ENCODE measurements at regions not wholly inside any gene's neighbourhood (a gene's known extent, or its start where the extent isn't known, plus 50 kb on each side); places are given as distances from the start of the nearest gene placed in this dataset.
A peak's percentile ranks its signal among the peaks of the same experiment; 100 is the strongest.
"Not testable (repeated sequence)": the region's sequence is repeated elsewhere in the genome, so short reads cannot be mapped to it uniquely, and the experiment has no call there.

DNA sequence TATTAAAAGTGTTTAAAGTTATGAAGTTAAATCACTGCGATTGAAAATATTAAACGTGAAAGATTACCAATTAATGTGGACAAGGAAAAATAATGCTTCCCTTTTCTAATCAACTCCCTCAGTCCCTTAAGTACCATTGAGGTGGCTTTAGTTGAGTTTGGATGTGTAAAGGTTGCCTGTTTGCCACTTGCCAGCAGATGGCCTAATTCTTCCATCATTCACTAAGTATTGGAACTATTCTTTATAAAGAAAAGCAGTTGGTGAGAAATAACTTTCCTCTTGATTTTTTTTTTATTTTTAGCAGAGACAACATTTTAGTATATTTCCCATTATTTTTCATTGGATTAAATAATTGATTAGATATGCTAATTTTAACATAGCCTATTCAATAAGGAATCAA lies 295.9 kb upstream of the TACR3 start:
- FAIRE-seq (peak; percentile 63), DNase-seq (ENCODE audit: insufficient read length, low spot score) (no peak)
- TF ChIP-seq, protein P1, sequence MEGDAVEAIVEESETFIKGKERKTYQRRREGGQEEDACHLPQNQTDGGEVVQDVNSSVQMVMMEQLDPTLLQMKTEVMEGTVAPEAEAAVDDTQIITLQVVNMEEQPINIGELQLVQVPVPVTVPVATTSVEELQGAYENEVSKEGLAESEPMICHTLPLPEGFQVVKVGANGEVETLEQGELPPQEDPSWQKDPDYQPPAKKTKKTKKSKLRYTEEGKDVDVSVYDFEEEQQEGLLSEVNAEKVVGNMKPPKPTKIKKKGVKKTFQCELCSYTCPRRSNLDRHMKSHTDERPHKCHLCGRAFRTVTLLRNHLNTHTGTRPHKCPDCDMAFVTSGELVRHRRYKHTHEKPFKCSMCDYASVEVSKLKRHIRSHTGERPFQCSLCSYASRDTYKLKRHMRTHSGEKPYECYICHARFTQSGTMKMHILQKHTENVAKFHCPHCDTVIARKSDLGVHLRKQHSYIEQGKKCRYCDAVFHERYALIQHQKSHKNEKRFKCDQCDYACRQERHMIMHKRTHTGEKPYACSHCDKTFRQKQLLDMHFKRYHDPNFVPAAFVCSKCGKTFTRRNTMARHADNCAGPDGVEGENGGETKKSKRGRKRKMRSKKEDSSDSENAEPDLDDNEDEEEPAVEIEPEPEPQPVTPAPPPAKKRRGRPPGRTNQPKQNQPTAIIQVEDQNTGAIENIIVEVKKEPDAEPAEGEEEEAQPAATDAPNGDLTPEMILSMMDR (IDR thresholded peaks at IDR 0.05; ENCODE audit: insufficient read depth, missing control alignments): peak; percentile 68

DNA sequence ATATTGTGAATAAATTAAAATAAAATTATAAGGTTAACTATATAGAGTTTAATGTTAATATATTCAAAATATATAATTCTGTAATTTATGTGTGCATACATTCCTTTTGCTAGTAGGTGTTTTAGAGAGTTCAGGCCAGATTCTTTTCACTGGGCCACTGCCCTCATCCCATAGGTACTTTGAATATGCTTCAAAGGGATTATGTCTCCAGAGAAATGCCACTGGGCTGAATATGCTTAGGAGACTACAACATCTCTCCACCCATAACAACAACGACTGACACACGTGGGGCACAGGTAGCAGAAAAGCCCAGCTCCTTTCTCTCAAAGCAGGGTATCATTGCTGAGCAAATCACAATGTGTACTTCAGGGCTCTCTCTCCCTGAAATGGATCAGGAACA lies 290.9 kb upstream of the TACR3 start:
- no peak for FAIRE-seq
- TF ChIP-seq, protein P1 (IDR thresholded peaks at IDR 0.05; ENCODE audit: insufficient read depth, missing control alignments): no peak
- DNase-seq (ENCODE audit: insufficient read length, low spot score): no peak

DNA sequence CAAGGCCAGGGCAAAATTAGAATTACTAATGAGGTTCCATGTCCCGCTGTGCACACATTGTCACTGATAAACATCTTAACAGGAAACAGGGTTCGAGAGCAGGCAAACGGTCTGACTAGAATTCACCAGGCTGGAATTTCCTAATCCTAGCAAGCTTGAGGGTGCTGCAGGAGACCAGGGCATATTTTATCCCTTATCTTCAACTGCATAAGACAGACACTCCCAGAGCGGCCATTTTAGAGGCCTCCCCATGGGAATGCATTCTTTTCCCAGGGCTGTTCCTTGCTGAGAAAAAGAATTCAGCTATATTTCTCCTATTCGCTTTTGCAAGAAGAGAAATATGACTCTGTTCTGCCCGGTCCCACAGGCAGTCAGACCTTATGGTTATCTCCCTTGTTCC lies 282.5 kb upstream of the TACR3 start:
- DNase-seq (ENCODE audit: insufficient read length, low spot score); FAIRE-seq: not testable (repeated sequence)

- DNase-seq (ENCODE audit: insufficient read length, low spot score) (no peak), FAIRE-seq (no peak)
- TF ChIP-seq, protein P1 (IDR thresholded peaks at IDR 0.05; ENCODE audit: insufficient read depth, missing control alignments): no peak
These were observed 279.0 kb upstream of the TACR3 start for GRCh38 chr4:103998756-103999155.

- TF ChIP-seq, protein P1 (IDR thresholded peaks at IDR 0.05; ENCODE audit: insufficient read depth, missing control alignments): no peak
- FAIRE-seq (no peak), DNase-seq (ENCODE audit: insufficient read length, low spot score) (no peak)
These were observed 276.9 kb upstream of the TACR3 start for GRCh38 chr4:103996637-103997036.

DNA sequence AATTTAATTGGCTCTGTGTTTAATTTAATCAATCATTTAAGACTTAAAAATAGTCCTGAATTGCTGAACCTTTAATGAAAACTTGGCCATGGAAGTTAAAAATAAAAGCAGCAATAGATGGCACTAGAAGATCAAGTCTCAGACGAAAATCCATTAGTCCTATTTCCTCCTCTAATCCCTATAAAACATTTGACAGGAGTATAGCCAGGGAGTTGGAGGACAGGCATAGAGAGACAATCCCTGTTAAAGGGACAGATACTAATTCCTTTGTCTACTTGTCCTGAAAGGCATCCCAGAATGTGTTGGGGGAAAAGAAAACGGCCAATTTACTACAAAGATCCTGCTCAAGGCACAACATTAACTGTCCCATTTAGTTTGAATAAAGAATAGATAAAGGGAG lies 276.3 kb upstream of the TACR3 start:
- TF ChIP-seq, protein P1 (IDR thresholded peaks at IDR 0.05; ENCODE audit: insufficient read depth, missing control alignments): peak; percentile 68
- FAIRE-seq: peak; percentile 48
- peak; percentile 9 for DNase-seq (ENCODE audit: insufficient read length, low spot score)

DNA sequence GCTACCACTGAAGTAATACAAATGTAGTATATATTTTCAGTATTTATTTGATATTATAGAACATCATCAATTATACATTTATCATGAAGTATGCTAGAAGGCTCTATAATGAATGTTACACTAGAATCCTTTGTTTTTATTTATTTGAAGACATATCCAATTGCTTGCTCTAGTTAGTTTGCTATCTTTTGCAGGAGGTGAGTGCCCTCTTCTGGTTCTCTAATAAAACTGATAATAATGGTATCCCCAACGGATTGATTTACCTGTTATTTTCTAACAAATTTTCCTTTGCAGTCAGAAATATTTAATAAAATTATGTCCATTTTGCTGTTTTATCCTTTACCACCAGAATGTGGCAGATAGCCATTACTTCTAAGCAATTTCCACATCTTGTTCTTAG lies 274.3 kb upstream of the TACR3 start:
- TF ChIP-seq, protein P1 (IDR thresholded peaks at IDR 0.05; ENCODE audit: insufficient read depth, missing control alignments): peak; percentile 35
- DNase-seq (ENCODE audit: insufficient read length, low spot score) (no peak), FAIRE-seq (no peak)

- FAIRE-seq: no peak
- DNase-seq (ENCODE audit: insufficient read length, low spot score): no peak
- TF ChIP-seq, protein P1 (IDR thresholded peaks at IDR 0.05; ENCODE audit: insufficient read depth, missing control alignments): no peak
These were observed 262.7 kb upstream of the TACR3 start for GRCh38 chr4:103982454-103982853.

Measured in D721Med (cell line).